ENCODE measurements at regions not wholly inside any gene's neighbourhood (a gene's known extent, or its start where the extent isn't known, plus 50 kb on each side); places are given as distances from the start of the nearest gene placed in this dataset.
"Not testable (repeated sequence)": the region's sequence is repeated elsewhere in the genome, so short reads cannot be mapped to it uniquely, and the experiment has no call there.

- DNase-seq: no peak
Measured at GRCh38 chr5:130546211-130546610, 618.8 kb downstream of the HINT1 start.

DNA sequence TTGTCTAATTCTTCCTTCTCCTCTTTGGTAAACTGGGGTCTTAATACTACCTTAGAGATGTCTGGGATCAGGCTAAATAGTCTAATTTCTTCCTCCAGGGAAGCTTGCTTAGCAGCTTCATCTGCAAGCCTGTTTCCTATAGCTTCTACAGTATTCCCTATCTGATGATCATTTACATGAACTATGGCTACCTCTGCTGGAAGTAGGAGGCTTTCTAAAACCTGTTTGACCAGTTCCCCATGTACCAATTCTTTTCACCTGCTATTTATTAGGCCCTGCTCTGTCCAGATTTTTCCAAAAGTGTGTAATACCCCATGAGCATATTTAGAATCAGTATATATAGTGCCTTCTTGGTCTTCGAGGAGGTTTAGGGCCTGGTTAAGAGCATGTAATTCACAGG is 619.8 kb downstream of the HINT1 start:
- DNase-seq: no peak

DNA sequence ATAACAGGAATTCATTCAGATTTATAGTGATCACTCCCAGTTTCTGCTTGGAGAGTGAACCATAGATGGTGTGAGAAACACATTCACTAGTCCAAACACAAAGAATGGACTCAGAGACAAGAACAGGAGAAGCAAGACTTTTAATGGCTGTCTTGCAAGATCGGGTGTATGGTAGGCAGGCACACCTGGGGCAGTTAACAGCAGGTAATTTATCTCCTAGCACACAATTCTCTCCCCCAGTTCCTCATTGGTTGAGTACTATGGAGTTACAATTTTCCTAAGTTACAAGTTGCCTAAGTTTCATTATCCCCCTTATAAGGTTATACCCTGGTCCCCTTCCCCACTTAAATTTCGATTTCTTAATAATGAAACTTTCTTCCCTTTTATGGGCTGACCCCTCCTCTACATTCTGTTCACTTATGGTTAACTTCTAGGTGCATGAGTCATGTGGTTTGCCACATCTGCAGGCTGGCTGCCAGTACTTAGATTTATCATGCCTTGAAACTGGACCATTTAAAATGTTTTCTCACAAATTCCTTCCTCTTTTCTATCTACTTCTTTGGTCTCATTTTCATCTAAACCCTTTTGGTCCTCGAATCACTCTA is 623.3 kb downstream of the HINT1 start:
- DNase-seq: peak; percentile 32

DNA sequence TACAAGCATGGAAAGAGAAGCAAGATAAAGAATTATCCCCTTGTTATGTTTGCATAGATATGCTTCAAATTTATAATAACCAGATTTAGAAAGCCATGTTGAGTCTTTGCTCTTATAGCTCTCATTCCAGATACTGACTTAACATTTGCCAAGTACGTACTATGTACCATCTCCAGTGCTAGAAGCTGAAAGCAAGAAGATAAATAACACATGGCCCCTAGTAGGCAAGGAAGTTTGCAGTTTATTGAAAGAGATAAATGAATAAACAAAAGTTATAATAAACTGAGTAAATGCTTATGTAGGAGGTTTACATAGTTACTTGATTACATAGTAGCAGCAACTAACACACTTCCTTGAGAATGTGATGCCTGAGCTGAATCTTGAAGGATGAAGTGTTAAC is 628.4 kb downstream of the HINT1 start:
- DNase-seq: no peak

GRCh38 chr5:130532786-130533185 is 628.5 kb downstream of the CHSY3 start:
- no peak for DNase-seq

GRCh38 chr5:130529511-130530485 is 625.5 kb downstream of the CHSY3 start:
- no peak for DNase-seq

DNA sequence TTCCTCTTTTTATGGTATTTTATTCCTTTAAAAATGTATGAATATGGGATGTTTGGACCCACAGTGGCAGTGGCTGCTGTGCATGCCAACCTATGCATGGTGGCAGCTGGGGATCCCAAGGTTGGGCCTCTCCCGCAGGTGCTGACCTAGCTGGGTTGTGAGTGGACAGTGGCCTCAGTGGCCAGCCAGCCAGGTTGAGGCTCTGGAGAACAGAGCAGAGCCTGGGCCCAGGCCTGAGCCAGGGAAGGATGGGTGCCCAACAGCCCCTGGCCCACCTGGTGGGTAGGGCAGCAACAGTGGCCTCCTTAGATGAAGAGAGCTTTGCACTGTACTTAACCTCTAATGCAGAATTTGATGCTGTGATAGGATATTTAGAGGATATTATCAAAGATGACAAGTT is 624.8 kb downstream of the CHSY3 start:
- no peak for DNase-seq

GRCh38 chr5:130528474-130528873 is 624.2 kb downstream of the CHSY3 start:
- no peak for DNase-seq

DNA sequence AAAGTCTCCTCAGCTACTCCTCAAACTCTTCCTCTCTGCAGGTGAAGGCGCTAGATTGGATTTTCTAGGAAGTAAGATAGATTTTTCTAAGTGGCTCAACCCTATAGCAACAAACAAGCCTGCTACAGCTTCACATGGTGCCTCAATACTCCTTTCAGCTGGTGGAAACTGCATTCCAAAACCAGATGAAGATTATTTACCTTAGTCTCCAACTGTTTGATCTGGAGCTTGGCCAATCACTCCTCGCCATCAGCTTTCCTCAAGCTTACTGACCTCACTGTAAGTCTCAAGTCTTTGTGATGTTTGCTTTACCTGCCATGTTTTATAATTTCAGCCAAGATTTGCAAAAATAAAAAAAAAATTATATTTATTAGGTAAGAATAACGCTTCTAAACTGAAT is 622.4 kb downstream of the CHSY3 start:
- no peak for DNase-seq

- DNase-seq: no peak
Measured at GRCh38 chr5:130520211-130520610, 615.9 kb downstream of the CHSY3 start.

DNA sequence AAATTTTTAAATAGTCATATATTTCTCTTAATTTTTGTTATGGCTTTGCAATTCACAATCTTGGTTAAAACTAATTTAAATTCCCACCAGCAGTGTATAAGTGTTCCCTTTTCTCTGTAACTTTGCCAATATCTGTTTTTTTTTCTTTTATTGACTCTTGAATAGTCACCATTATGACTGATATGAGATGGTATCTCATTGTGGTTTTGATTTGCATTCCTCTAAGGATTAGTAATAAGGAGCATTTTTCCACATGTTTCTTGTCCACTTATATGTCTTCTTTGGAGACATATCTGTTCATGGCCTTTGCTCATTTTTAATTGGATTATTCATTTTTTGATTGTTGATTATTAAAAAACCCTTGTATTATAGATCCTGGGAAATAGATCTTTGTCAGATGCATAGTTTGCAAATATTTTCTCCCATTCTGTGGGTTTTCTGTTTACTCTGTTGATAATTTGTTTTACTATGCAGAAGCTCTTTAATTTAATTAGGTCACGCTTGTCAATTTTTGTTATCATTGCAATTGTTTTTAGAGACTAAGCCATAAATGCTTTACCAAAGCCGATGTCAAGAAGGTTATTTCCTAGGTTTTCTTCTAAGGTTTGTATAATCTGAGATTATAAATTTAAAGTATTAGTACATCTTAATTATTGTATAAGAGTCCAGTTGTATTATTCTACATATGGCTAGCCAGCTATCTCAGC is 610.9 kb downstream of the CHSY3 start:
- no peak for DNase-seq

DNA sequence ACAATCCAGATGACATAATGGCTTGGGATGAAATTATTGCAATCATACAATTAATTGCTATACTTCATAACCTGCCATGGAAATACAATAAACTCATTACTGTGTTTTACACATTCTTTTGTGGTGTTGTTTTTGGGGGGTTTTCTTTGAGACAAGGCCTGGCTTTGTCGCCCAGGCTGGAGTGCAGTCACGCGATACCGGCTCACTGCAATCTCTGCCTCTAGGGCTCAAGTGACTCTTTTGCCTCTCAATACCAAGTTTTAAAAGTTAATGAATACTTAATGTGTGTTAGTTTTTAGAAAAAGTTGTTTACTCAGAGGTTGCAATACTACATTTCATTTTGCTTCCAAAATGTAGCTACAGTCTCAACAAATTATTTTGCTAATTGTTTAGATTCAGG is 598.4 kb downstream of the CHSY3 start:
- no peak for DNase-seq

- DNase-seq: no peak
Measured at GRCh38 chr5:130501151-130501865, 597.0 kb downstream of the CHSY3 start.

DNA sequence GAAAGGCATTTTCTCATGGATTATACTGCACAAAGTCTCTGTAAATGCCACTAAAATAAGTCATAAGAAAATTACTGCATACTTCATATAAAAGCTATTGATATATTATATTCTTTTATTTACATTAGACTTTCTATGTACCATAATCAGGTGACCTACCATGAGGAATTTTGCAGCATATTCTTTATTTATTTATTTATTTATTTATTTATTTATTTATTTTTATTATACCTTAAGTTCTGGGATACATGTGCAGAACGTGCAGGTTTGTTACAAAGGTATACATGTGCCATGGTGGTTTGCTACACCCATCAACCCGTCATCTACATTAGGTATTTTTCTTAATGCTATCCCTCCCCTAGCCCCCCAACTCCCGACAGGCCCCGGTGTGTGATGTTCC is 596.2 kb downstream of the CHSY3 start:
- DNase-seq: not testable (repeated sequence)

GRCh38 chr5:130496215-130496614 is 592.0 kb downstream of the CHSY3 start:
- DNase-seq: no peak

- DNase-seq: no peak
Measured at GRCh38 chr5:130488252-130488651, 584.0 kb downstream of the CHSY3 start.

DNA sequence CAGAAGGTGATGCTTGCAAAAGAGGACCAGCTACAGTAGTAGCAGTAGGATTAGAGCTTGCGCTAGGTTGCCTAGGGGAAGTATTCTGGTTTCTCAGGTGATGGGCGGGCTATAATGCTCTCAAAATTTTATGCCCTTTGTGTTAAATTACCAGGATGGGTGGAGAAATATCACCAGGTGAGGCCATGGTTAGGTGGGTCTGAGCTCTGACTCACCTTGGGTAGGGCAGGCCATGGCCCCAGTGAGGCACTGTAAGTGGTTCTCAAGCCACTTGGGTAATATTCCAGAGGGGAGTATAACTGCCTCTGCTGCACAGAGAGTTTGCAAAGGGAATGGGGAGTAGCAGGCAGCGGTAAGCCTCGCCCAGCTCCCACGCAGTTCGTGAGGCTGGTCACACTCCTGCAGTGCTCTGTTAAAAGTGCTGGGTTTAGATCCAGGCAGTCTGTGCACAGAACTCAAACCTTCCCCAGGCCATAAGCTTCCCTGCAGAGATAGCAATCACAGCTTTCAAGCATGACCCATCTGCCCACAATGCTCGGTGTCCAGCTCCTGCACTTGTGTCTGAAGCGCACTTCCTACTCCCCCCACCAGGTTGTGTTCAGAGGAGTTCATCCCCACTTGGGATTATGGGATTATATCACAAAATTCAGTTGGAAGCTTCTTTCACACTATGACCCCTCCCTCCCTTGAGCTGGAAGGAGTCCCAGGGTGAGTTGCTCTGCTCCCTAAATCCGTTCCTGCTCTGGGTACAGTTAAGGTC is 575.0 kb downstream of the CHSY3 start:
- DNase-seq: no peak

DNA sequence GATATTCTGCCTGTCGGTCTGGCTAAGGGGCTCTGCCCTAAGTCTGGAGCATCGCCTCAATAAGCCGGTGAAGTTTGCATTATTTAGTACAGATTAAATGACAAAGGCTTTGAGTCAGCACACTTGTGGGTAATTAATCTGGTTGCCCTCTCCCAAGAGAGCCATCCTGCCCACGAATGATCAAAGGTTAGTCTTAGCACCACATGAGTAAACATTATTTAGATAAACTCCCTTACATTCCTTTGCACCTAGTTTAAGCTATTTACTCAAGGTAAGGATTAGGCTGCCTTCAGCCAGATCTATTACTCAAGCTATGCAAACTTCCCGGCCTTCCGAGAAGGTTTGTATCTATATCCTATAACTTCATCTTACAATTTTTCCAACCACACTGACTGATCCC is 572.1 kb downstream of the CHSY3 start:
- no peak for DNase-seq

DNA sequence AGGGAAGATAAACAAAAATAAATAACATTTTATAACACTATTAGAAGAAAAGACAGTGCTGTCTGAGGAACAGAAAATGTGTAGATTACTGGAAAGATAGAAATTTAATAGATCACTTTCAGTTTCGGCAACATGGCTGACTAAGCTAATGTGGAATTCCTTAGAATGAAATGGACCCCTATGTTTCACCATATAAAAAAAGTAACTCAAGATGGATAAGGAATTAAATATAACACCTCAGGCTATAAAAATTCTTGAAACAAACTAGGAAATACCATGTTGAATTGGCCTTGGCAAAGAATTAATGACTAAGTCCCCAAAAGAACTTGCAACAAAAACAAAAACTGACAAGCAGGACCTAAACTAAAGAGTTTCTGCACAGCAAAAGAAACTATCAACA is 558.3 kb downstream of the CHSY3 start:
- DNase-seq: no peak

DNA sequence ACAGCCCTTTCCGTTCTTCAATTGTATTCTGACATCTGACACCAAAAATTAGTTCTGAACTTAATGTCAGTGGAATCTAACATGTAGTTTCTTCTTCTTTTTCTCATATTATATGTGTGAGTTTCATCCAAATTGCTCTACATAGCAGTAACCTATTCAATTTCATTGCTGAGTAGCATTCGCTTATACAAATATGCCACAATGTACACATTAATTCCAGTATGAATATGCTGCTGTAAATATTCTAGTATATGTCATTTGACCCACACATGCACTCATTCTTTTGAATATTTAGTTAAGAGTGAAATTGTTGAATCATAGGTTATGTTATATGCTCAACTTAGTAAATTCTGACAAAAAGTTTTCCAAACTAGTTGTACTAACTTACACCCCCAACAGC is 550.9 kb downstream of the CHSY3 start:
- no peak for DNase-seq

DNA sequence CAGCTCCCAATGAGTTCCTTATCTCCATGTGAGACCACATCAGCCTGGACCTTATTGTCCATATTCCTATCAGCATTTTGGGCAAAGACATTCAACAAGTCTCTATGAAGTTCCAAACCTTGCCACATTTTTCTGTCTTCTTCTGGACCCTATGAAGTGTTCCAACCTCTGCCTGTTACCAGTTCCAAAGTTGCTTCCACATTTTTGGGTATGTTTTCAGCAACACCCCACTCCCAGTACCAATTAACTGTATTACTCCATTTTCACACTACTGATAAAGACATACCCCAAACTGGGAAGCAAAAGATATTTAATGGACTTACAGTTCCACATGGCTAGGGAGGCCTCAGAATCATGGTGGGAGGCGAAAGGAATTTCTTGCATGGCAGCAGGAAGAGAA is 548.5 kb downstream of the CHSY3 start:
- DNase-seq: no peak

GRCh38 chr5:130436430-130436829 is 532.2 kb downstream of the CHSY3 start:
- DNase-seq: no peak

All from stimulated activated CD4-positive, alpha-beta T cell treated with anti-CD3 and anti-CD28 coated beads, Interleukin-15, amount 100 ng/mL, for 24 hours (primary cell).